Smooth muscle cell (in vitro differentiated cells): ENCODE measurements at regions not wholly inside any gene's neighbourhood (a gene's known extent, or its start where the extent isn't known, plus 50 kb on each side); places are given as distances from the start of the nearest gene placed in this dataset.

Experiments
- DNase-seq: peaks from one replicate; lab custom pipeline; 2025; ENCODE audit not compliant: unreplicated experiment; lab: John Stamatoyannopoulos, UW
- H2AFZ ChIP-seq: fragments of 200-600 bp; sonication (generic); 2 replicates; pipeline ENCODE4 v1.6.0; 2016; ENCODE audit warnings: antibody characterized with exemption, low read depth, mild to moderate bottlenecking
- H3F3A ChIP-seq: fragments of 200-600 bp; sonication (generic); 2 replicates; pipeline ENCODE4 v1.6.0; 2017; ENCODE audit warnings: antibody characterized with exemption, low read depth
- H3K27ac ChIP-seq: fragments of 200-600 bp; sonication (generic); 2 replicates; pipeline ENCODE4 v1.5.1; 2016; ENCODE audit warnings: low read depth, mild to moderate bottlenecking
- H3K27me3 ChIP-seq: fragments of 200-600 bp; sonication (generic); 2 replicates; pipeline ENCODE4 v1.6.1; 2016; ENCODE audit warnings: low read depth, mild to moderate bottlenecking
- H3K36me3 ChIP-seq: fragments of 200-600 bp; sonication (generic); 2 replicates; pipeline ENCODE4 v1.5.1; 2016; ENCODE audit warnings: low read depth
- H3K4me1 ChIP-seq: fragments of 200-600 bp; sonication (generic); 2 replicates; pipeline ENCODE4 v1.5.1; 2016; ENCODE audit warnings: low read depth
- H3K4me2 ChIP-seq: fragments of 200-600 bp; sonication (generic); 2 replicates; pipeline ENCODE4 v1.6.0; 2016; ENCODE audit warnings: mild to moderate bottlenecking
- H3K4me3 ChIP-seq: fragments of 200-600 bp; sonication (generic); 2 replicates; pipeline ENCODE4 v1.5.1; 2016; ENCODE audit warnings: mild to moderate bottlenecking
- H3K79me2 ChIP-seq: fragments of 200-600 bp; sonication (generic); 2 replicates; pipeline ENCODE4 v1.6.0; 2016; ENCODE audit warnings: low read depth, mild to moderate bottlenecking
- H3K9ac ChIP-seq: fragments of 200-600 bp; sonication (generic); 2 replicates; pipeline ENCODE4 v1.6.0; 2016; ENCODE audit warnings: low read depth
- H3K9me3 ChIP-seq: fragments of 200-600 bp; sonication (generic); replicated peaks from 2 replicates; pipeline ENCODE4 v1.5.1; 2016; ENCODE audit warnings: low read depth
- H4K20me1 ChIP-seq: fragments of 200-600 bp; sonication (generic); 2 replicates; pipeline ENCODE4 v1.6.0; 2016; ENCODE audit warnings: low read depth
- WGBS: methylation state at CpG from one replicate; pipeline ENCODE4 v1.1.7; 2016; ENCODE audit warnings: low lambda C conversion rate; 5-methylcytosine and 5-hydroxymethylcytosine counted together
- TF ChIP-seq, protein P1 (sequence below): fragments of 200-600 bp; sonication (generic); IDR thresholded peaks from 2 replicates; pipeline ENCODE4 v1.5.1; 2017; ENCODE audit warnings: borderline replicate concordance, mild to moderate bottlenecking, antibody characterized with exemption; ENCODE audit not compliant: insufficient read depth, poor library complexity, severe bottlenecking

GRCh38 chr20:61042506-61043385, 209.3 kb upstream of the CDH4 start:
- TF ChIP-seq, protein P1, sequence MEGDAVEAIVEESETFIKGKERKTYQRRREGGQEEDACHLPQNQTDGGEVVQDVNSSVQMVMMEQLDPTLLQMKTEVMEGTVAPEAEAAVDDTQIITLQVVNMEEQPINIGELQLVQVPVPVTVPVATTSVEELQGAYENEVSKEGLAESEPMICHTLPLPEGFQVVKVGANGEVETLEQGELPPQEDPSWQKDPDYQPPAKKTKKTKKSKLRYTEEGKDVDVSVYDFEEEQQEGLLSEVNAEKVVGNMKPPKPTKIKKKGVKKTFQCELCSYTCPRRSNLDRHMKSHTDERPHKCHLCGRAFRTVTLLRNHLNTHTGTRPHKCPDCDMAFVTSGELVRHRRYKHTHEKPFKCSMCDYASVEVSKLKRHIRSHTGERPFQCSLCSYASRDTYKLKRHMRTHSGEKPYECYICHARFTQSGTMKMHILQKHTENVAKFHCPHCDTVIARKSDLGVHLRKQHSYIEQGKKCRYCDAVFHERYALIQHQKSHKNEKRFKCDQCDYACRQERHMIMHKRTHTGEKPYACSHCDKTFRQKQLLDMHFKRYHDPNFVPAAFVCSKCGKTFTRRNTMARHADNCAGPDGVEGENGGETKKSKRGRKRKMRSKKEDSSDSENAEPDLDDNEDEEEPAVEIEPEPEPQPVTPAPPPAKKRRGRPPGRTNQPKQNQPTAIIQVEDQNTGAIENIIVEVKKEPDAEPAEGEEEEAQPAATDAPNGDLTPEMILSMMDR: no peak
- H3K27ac ChIP-seq: no peak overlapping the region
- WGBS: 81% methylated on average over 25 of the region's 25 CpGs

DNA sequence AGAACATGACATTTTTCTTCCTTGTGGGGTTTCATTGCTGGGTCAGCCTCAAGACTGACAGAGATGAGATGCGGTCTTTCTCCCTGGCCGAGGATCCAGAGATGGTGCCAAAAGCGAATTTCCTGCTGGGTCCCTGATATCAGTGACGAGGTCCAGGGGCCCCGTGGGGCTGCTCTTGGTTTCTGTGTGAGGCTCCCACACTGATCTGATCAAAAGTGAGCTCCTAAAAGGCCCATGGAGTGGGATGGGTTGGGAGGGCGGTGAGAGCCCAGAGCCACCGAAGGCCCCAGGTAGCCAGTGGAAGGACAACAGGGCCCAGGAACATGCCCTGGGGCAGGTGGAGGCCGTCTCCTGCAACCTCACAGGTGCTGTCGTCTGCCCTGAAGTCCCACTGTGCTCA, 208.4 kb upstream of the CDH4 start:
- no peaks in the 10 kb centered on the region for H3K27me3 ChIP-seq
- no peaks in the 10 kb centered on the region for H3K36me3 ChIP-seq
- no peaks in the 10 kb centered on the region for H4K20me1 ChIP-seq
- no peak overlapping the region for H3K4me3 ChIP-seq
- no peaks in the 10 kb centered on the region for H3K9me3 ChIP-seq
- H3K4me2 ChIP-seq: no peak overlapping the region
- H3K79me2 ChIP-seq: no peaks in the 10 kb centered on the region
- no peaks in the 10 kb centered on the region for H3K4me1 ChIP-seq
- WGBS: 80% methylated on average over 9 of the region's 9 CpGs
- H3K9ac ChIP-seq: no peak overlapping the region
- TF ChIP-seq, protein P1: no peak
- H2AFZ ChIP-seq: no peak overlapping the region
- DNase-seq: no peak
- H3K27ac ChIP-seq: no peak overlapping the region
- H3F3A ChIP-seq: peaks cover 3% of the 10 kb centered on the region

More at GRCh38 chr20:61042506-61043385, 209.3 kb upstream of the CDH4 start:
- peaks cover 3% of the 10 kb centered on the region for H3F3A ChIP-seq
- no peaks in the 10 kb centered on the region for H3K79me2 ChIP-seq
- H3K27me3 ChIP-seq: no peaks in the 10 kb centered on the region
- H3K4me1 ChIP-seq: no peaks in the 10 kb centered on the region
- no peak overlapping the region for H2AFZ ChIP-seq
- no peaks in the 10 kb centered on the region for H4K20me1 ChIP-seq
- H3K4me2 ChIP-seq: no peak overlapping the region
- no peak overlapping the region for H3K9ac ChIP-seq
- DNase-seq: no peak
- no peaks in the 10 kb centered on the region for H3K9me3 ChIP-seq
- no peaks in the 10 kb centered on the region for H3K36me3 ChIP-seq
- H3K4me3 ChIP-seq: no peak overlapping the region

GRCh38 chr20:61044499-61044898, 207.6 kb upstream of the CDH4 start:
- Histone ChIP-seq H4K20me1 (no peaks in the 10 kb centered on the region), H3K79me2 (no peaks in the 10 kb centered on the region), H3K4me1 (no peaks in the 10 kb centered on the region), H3K27ac (no peak overlapping the region), H3K4me2 (no peak overlapping the region), H3K9ac (no peak overlapping the region), H3K36me3 (no peaks in the 10 kb centered on the region), H3K4me3 (no peak overlapping the region), H3F3A (peaks cover 3% of the 10 kb centered on the region), H3K27me3 (no peaks in the 10 kb centered on the region), H2AFZ (no peak overlapping the region), H3K9me3 (no peaks in the 10 kb centered on the region)
- WGBS: 46% methylated on average over 4 of the region's 4 CpGs
- no peak for DNase-seq
- TF ChIP-seq, protein P1: no peak

DNA sequence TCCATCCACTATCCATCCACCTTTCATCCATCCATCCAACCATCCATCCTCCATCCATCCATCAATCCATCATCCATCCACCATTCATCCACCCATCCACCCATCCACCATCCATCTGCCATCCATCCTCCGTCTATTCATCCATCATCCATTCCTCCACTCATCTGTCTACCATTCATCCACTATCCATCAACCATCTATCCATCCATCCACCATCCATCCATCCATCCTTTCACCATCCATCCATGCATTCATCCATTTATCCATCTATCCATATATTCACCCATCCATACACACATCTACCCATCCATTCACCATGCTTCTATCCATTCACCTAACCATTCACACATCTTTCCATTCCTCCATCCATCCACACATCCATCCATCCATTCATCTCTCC, 207.0 kb upstream of the CDH4 start:
- Histone ChIP-seq H3K4me1 (no peaks in the 10 kb centered on the region), H3K9ac (no peak overlapping the region), H2AFZ (no peak overlapping the region), H4K20me1 (no peaks in the 10 kb centered on the region), H3K9me3 (no peaks in the 10 kb centered on the region), H3K27me3 (no peaks in the 10 kb centered on the region), H3K79me2 (no peaks in the 10 kb centered on the region), H3K4me3 (no peak overlapping the region), H3K4me2 (no peak overlapping the region), H3K27ac (no peak overlapping the region), H3K36me3 (no peaks in the 10 kb centered on the region), H3F3A (peaks cover 3% of the 10 kb centered on the region)
- DNase-seq: no peak
- 96% methylated on average over 1 of the region's 1 CpG for WGBS
- TF ChIP-seq, protein P1: no peak
